PC-9 (cell line): ENCODE measurements at regions not wholly inside any gene's neighbourhood (a gene's known extent, or its start where the extent isn't known, plus 50 kb on each side); places are given as distances from the start of the nearest gene placed in this dataset.

Source experiments
- CTCF ChIP-seq: fragments of 200-600 bp; sonication (generic); conservative IDR thresholded peaks from 2 replicates; pipeline ENCODE4 v1.6.1; 2017; ENCODE audit warnings: mixed run types, antibody characterized with exemption, mild to moderate bottlenecking, moderate library complexity
- EZH2 ChIP-seq: fragments of 200-600 bp; sonication (generic); IDR thresholded peaks from 2 replicates; pipeline ENCODE4 v1.8.0; 2017; ENCODE audit warnings: antibody characterized with exemption, low read depth

- TF ChIP-seq CTCF = no peak
- no peak for TF ChIP-seq EZH2
Observed at GRCh38 chr9:108606401-108606800, 249.4 kb downstream of the ACTL7B start.
